Common myeloid progenitor, CD34-positive (primary cell): ENCODE measurements at regions not wholly inside any gene's neighbourhood (a gene's known extent, or its start where the extent isn't known, plus 50 kb on each side); places are given as distances from the start of the nearest gene placed in this dataset.

Experiments
- CTCF ChIA-PET: fragments of 350-600 bp; sonication (Branson Sonifier 250); formaldehyde crosslinking; loops from one replicate; lab custom pipeline; 2021; ENCODE audit warnings: antibody characterized with exemption; lab: Charles Lee
- POLR2A ChIA-PET: fragments of 350-600 bp; sonication (Branson Sonifier 250); formaldehyde crosslinking; loops from one replicate; lab custom pipeline; 2021; ENCODE audit warnings: antibody characterized with exemption; lab: Charles Lee
- DNase-seq, 3 donors: peaks; one replicate each; pipeline versions ENCODE4 v3.0.0 to v3.0.0-alpha.2; 2013
- H3K27ac ChIP-seq, 2 experiments: 1 replicate in 1 of 2; 2 replicates in 1 of 2; pipeline ENCODE4 v1.7.0; 2013; ENCODE audit warnings: inconsistent platforms in 2 of 2, low read length in 2 of 2, mild to moderate bottlenecking in 2 of 2, low read depth in 1 of 2, moderate library complexity in 1 of 2; ENCODE audit not compliant: severe bottlenecking in 2 of 2, insufficient read depth in 1 of 2, poor library complexity in 1 of 2
- H3K27me3 ChIP-seq, 5 experiments: replicated peaks in 2 of 5; 1 replicate in 3 of 5; 2 replicates in 2 of 5; pipeline versions ENCODE4 v1.6.1 to v1.7.0; 2013; ENCODE audit warnings: low read length in 4 of 5, mild to moderate bottlenecking in 2 of 5, moderate library complexity in 2 of 5, inconsistent platforms in 1 of 5; ENCODE audit not compliant: insufficient read depth in 5 of 5, control insufficient read depth in 4 of 5
- H3K36me3 ChIP-seq, 4 experiments: 1 replicate in 2 of 4; 2 replicates in 2 of 4; pipeline versions ENCODE4 v1.6.1 to v1.7.0; 2013; ENCODE audit warnings: low read length in 3 of 4, control low read depth in 1 of 4, mild to moderate bottlenecking in 1 of 4; ENCODE audit not compliant: control insufficient read depth in 4 of 4, insufficient read depth in 4 of 4
- H3K4me1 ChIP-seq, 4 experiments: 1 replicate in 3 of 4; 2 replicates in 1 of 4; pipeline versions ENCODE4 v1.6.1 to v1.7.1; 2013; ENCODE audit warnings: low read length in 3 of 4, mild to moderate bottlenecking in 3 of 4, control low read depth in 1 of 4, inconsistent platforms in 1 of 4, moderate library complexity in 1 of 4; ENCODE audit not compliant: control insufficient read depth in 4 of 4, insufficient read depth in 4 of 4; ENCODE audit errors: control extremely low read depth in 1 of 4
- H3K4me3 ChIP-seq, 7 experiments: 1 replicate in 4 of 7; 2 replicates in 3 of 7; pipeline versions ENCODE4 v1.5.1 to v1.7.0; 2013; ENCODE audit warnings: mild to moderate bottlenecking in 7 of 7, low read length in 6 of 7, moderate library complexity in 6 of 7, inconsistent platforms in 2 of 7, low read depth in 2 of 7, control low read depth in 1 of 7; ENCODE audit not compliant: insufficient read depth in 4 of 7, control insufficient read depth in 1 of 7; ENCODE audit errors: extremely low read depth in 1 of 7
- H3K9me3 ChIP-seq, 5 experiments: 1 replicate in 4 of 5; 2 replicates in 1 of 5; pipeline versions ENCODE4 v1.6.1 to v1.7.1; 2013; ENCODE audit warnings: low read length in 4 of 5, mild to moderate bottlenecking in 2 of 5, inconsistent platforms in 1 of 5, low read depth in 1 of 5, moderate library complexity in 1 of 5; ENCODE audit not compliant: control insufficient read depth in 4 of 5, insufficient read depth in 2 of 5; ENCODE audit errors: control extremely low read depth in 1 of 5
- WGBS: methylation state at CpG from one replicate; pipeline ENCODE4 v1.1.5; 2013; ENCODE audit not compliant: insufficient coverage; 5-methylcytosine and 5-hydroxymethylcytosine counted together

GRCh38 chr12:74871817-74872216, 334.2 kb downstream of the ATXN7L3B start:
- H3K36me3 ChIP-seq = no peaks in the 10 kb centered on the region
- H3K4me1 ChIP-seq = no peaks in the 10 kb centered on the region
- no peak overlapping the region for H3K27ac ChIP-seq
- CTCF ChIA-PET = no interaction called here
- H3K27me3 ChIP-seq = no peaks in the 10 kb centered on the region
- no peaks in the 10 kb centered on the region for H3K9me3 ChIP-seq
- POLR2A ChIA-PET = no interaction called here
- H3K4me3 ChIP-seq = no peak overlapping the region
- DNase-seq = no peak

GRCh38 chr12:74885775-74886174, 323.9 kb downstream of the KCNC2 start:
- H3K9me3 ChIP-seq = no peaks in the 10 kb centered on the region
- ChIA-PET CTCF (no interaction called here), POLR2A (no interaction called here)
- no peaks in the 10 kb centered on the region for H3K27me3 ChIP-seq
- H3K27ac ChIP-seq = no peak overlapping the region
- no peaks in the 10 kb centered on the region for H3K4me1 ChIP-seq
- no peaks in the 10 kb centered on the region for H3K36me3 ChIP-seq
- no peak for DNase-seq
- H3K4me3 ChIP-seq = no peak overlapping the region
- WGBS = no CpG with 5 or more reads among the region's 2 CpGs

- no peaks in the 10 kb centered on the region for H3K4me1 ChIP-seq
- WGBS = 83% methylated on average over 1 of the region's 2 CpGs
- ChIA-PET POLR2A (no interaction called here), CTCF (no interaction called here)
- H3K9me3 ChIP-seq = no peaks in the 10 kb centered on the region
- H3K27me3 ChIP-seq = no peaks in the 10 kb centered on the region
- H3K4me3 ChIP-seq = no peak overlapping the region
- H3K27ac ChIP-seq = no peak overlapping the region
- no peaks in the 10 kb centered on the region for H3K36me3 ChIP-seq
- no peak for DNase-seq
Measured at GRCh38 chr12:74889073-74889472, 320.6 kb downstream of the KCNC2 start.

GRCh38 chr12:74889563-74890236, 319.9 kb downstream of the KCNC2 start:
- H3K4me3 ChIP-seq = no peak overlapping the region
- no peaks in the 10 kb centered on the region for H3K36me3 ChIP-seq
- no peak overlapping the region for H3K27ac ChIP-seq
- POLR2A ChIA-PET = no interaction called here
- no peaks in the 10 kb centered on the region for H3K4me1 ChIP-seq
- no peaks in the 10 kb centered on the region for H3K27me3 ChIP-seq
- CTCF ChIA-PET = no interaction called here
- 80% methylated on average over 1 of the region's 3 CpGs for WGBS
- no peaks in the 10 kb centered on the region for H3K9me3 ChIP-seq
- no peak for DNase-seq

GRCh38 chr12:74890237-74890599, 319.4 kb downstream of the KCNC2 start:
- H3K4me3 ChIP-seq = no peak overlapping the region
- H3K9me3 ChIP-seq = no peaks in the 10 kb centered on the region
- WGBS = 33% methylated on average over 2 of the region's 4 CpGs
- DNase-seq = no peak
- H3K36me3 ChIP-seq = no peaks in the 10 kb centered on the region
- POLR2A ChIA-PET = no interaction called here
- CTCF ChIA-PET = no interaction called here
- no peaks in the 10 kb centered on the region for H3K4me1 ChIP-seq
- H3K27ac ChIP-seq = no peak overlapping the region
- no peaks in the 10 kb centered on the region for H3K27me3 ChIP-seq

- DNase-seq = no peak
- no CpG with 5 or more reads among the region's 1 CpG for WGBS
- ChIA-PET CTCF (no interaction called here), POLR2A (no interaction called here)
- H3K4me1 ChIP-seq = no peaks in the 10 kb centered on the region
- no peaks in the 10 kb centered on the region for H3K27me3 ChIP-seq
- H3K36me3 ChIP-seq = no peaks in the 10 kb centered on the region
- H3K4me3 ChIP-seq = no peak overlapping the region
- no peaks in the 10 kb centered on the region for H3K9me3 ChIP-seq
- H3K27ac ChIP-seq = no peak overlapping the region
Measured at GRCh38 chr12:74891083-74891668, 318.5 kb downstream of the KCNC2 start.

- no peak overlapping the region for H3K4me3 ChIP-seq
- no peaks in the 10 kb centered on the region for H3K4me1 ChIP-seq
- H3K36me3 ChIP-seq = no peaks in the 10 kb centered on the region
- CTCF ChIA-PET = interaction anchor here (1.0 kb wide), 1 partner anchor 14 kb away, joined by 3 read pairs; no protein-coding TSS in a partner anchor
- no peak overlapping the region for H3K27ac ChIP-seq
- DNase-seq = no peak
- H3K27me3 ChIP-seq = no peaks in the 10 kb centered on the region
- 80% methylated on average over 2 of the region's 4 CpGs for WGBS
- no peaks in the 10 kb centered on the region for H3K9me3 ChIP-seq
- POLR2A ChIA-PET = no interaction called here
Measured at GRCh38 chr12:74892057-74892633, 317.5 kb downstream of the KCNC2 start.
